ENCODE measurements at regions not wholly inside any gene's neighbourhood (a gene's known extent, or its start where the extent isn't known, plus 50 kb on each side); places are given as distances from the start of the nearest gene placed in this dataset.
"Not testable (repeated sequence)": the region's sequence is repeated elsewhere in the genome, so short reads cannot be mapped to it uniquely, and the experiment has no call there.

DNA sequence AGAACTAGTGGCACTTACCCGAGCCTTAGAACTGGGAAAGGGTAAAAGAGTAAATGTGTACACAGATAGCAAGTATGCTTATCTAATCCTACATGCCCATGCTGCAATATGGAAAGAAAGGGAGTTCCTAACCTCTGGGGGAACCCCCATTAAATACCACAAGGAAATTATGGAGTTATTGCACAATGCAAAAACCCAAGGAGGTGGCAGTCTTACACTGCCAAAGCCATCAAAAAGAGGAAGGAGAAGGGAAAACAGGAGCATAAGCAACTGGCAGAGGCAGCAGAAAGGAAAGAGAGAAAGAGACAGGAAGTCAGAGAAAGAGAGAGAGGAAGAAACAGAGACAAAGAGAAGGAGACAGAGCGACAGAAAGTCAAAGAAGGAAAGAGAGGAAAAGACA lies 876.9 kb downstream of the XPNPEP1 start:
- not testable (repeated sequence) for DNase-seq

DNA sequence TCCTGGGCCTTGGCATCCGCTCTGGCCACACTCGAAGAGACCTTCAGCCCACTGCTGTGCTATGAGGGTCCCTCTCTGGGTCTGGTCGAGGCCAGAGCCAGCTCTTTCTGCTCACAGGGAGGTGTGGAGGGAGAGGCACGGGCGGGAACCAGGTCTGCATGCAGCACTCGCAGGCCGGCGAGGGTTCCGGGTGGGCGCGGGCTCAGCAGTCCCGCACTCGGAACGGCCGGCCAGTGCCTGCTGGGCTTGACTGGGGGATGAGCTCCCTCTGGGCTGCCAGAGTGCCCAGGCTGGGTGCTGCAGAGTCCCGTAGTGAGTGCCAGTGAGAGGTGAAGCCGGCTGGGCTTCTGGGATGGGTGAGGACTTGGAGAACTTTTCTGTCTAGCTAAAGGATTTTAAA lies 882.7 kb downstream of the XPNPEP1 start:
- DNase-seq: no peak

DNA sequence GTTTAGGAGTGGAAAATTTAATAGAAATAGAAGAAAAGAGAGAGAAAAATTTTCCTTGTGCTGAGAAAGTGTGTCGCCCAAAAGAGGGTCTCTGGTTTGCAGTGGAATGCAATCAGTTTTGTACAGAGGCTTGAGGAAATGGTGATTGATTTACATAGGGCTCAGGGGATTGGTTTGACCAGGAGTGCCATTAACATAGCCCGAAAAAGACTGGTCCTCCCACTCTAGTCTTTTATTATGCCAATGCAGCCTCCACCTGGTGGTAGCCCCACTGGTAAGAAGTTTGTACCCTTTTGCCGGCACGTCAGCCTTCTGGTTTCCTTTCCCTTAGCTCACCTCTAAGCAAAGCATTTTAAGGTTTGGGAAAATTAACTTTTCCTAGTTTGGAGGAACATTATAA lies 885.3 kb downstream of the XPNPEP1 start:
- no peak for DNase-seq

DNA sequence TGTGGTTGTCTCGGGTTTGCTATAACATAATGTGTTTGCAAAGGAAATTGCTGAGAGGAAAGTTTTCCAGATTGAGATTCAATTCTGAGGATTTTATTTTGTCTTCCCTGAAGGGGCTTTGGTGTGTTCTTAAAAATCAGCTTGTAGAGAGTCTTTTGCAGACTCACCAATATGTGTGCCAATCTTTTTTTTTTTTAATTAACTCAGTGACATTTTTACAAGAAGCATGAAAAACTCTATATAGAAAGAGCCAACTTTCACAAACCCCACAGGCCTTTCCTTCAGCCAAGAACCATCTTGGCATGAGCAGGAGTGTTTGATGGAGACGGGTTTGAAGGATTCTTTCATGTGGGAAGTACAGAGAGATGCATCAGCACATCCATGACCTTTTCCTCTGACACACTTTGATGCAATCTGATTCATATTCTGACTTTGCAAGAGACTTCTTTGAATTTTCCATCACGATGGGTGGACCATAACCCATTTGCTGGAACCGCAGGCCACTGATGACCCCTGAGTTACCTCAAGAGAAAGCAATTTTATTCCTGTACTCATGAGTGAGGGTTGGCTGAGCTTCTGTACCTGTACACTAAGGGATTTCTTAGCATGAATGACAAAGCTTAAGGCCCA lies 892.6 kb downstream of the XPNPEP1 start:
- no peak for DNase-seq

DNA sequence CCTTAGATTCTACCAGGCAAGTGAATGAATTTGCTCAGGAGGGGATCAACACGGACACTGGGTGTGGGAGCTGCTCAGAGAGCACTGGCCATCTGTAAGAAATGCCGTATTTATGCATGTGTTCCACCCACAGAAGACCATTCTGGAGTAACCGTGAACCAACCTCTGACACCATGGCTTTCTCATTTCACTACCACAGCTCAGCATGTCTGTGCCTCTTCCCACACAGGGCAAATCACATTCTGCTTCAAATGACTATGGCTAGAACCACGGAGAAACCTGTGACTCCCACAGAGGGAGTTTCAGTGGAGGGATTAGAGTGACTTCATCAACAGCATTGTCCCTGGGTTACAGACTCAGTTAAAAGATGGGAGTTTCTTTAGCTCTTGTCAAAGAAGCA lies 893.4 kb downstream of the XPNPEP1 start:
- DNase-seq: no peak

DNA sequence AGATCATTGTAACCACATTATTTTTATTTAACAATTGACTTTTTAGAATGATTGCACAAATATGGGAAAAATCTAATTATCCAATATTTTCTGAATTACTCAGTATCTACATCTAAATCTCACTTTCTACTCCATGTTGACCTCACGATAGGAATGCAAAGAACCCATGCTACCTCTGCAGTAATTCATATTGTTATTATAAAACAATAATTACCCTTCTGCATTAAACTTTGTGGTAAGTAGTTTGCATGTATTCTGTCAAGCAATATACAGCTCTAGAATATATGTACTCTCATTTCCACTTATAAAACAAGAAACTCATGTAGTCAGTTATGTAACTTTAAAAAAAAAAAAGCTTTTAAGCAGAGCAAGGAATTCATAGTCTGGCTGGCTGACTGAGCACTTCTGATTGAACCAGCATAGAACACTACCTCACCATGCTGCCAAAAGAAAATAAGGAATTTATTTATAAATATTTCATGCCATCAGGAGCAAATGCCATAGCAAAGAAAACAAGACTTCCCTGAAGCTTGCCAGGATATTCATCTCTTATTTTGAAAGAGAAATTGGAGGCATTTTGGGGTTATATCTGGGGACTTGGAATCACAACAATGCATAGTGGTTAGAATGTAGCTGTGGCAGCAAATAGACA lies 895.7 kb downstream of the XPNPEP1 start:
- no peak for DNase-seq

DNA sequence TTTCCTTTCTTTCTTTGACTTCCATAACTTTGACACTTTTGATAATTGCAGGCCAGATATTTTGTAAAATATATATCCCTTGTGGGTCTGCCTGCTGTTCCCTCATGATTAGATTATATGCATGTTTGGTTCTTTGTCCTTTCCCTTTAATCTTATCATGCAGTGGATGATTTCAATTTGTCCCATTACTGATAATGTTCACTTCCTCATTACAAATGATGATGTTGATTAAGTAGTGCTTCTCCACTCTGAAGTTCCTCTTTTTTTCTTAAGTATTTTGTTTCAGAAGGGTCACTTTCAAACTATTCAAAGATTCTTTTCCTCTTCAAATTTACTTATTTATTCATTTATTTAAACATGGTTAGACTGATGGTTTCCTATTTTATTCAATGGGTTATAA lies 898.1 kb downstream of the XPNPEP1 start:
- DNase-seq: peak; percentile 47

DNA sequence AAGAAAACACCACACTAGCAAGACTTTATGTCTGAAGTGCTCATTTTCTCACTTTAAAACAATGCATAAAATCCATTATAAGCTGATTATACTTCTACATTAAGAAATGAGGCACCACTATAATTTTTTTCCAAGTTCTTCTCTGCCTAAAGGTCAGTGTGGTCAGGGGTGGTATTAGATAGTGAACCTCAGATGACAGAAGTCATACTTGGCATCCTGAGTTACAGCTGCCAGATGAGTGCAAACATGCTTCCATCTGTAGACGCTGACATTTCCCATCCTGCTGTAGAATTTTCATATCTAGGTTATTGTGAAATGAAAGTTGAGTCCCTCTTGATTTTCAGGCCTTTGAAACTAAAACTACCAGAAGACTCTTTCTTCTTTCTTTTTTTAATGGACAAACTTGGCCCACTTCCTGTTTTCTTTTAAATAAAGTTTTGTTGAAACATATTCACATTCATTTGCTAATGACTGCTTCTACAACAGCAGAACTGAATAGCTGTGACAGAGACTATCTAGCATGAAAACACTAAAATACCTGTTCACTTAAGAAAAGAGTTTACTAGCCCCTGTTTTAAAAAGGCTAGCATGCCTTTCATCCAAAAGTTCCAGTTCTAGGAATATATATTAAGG lies 900.8 kb downstream of the XPNPEP1 start:
- no peak for DNase-seq

DNA sequence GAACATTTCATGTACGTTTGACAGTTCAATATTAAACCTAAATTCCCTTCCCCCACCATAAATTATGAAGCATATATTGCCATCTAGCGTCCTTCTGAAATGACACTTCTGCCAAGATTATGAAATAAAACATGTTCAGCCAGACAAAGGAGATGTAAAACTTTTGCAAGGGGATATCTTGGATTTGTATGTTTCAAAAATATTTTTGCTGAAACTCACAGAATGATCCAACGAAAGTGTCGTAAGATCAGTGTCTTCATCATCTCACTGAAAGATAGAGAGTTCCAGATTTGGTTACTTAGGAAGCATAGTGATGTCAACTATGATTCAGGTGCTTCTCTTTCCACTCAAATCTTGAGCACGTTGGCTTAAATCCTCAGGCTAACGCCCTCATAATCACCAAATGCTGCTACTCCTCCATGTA lies 904.3 kb downstream of the XPNPEP1 start:
- DNase-seq: no peak

DNA sequence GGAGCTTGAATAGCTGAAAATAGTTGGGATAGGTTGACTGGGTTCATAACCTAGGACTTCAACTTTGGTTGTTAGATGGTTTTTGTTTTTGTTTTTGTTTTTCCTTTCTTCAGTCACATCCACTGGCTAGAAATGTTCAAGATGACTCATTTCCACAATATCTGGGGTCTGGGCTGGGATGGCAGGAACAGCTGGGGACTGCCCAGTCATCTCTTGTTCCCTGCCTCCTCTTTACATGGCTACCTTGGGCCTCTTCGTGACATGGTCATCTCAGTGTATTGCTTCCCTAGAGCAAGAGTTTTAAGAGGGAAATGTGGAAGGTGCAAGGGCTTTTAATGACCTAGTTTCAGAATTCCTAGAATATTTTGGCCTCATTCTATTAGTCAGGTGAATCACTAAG lies 915.8 kb downstream of the XPNPEP1 start:
- DNase-seq: no peak

DNA sequence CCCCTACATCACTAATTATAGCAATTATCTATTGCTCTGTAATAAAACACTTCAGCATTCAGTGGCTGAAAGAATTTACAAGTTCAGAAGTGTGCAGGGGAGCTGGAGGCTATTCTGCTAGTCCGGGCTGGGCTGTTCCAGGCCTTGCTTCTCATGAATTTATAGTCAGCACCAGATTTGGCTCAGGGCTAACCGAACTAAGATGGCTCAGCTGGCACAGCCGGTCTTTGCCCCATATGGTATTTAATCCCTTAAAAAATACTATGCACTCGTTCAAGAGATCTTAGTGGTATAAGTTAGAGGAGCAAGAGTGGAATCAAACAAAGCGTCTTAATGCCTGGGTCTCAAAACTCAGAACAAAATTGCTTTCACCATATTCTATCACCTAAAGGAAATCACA lies 932.9 kb downstream of the XPNPEP1 start:
- DNase-seq: no peak

DNA sequence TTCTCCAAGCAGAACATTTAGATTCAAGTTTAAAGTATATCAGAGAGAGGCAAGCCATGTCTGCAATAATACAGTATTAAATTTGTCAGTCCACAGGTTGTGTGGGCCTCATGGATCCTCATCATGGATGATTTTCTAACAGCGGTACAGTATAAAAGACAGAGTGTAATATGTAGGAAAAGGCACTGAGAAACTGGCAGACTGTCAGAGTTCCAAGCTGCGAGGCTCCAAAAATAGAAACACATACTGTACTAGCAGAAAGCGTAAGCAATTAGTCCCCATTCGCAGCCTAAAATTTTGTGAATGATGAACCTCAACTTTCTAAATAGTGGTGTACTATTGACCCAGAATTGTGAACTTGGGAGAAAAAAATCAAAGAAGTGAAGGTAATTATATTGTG lies 933.3 kb downstream of the XPNPEP1 start:
- no peak for DNase-seq

DNA sequence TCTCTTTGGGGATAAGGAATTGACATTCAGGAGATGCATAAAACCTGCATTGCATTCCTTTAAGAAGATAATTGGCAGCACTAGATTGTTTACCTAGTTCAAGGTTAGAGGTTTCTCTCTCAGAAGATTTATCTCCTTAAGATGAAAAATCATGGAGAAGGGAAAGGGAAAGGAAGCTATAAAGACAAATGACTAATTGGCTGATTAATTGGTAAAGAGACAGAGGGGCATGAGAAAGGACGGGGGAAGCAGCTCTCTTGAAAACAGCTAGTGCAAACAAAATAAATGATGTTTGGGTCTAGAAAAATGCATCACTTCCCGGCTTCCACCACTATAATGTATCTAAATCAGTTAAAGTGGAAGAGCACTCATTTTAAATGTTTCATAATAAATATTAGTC lies 941.2 kb downstream of the XPNPEP1 start:
- DNase-seq: no peak

DNA sequence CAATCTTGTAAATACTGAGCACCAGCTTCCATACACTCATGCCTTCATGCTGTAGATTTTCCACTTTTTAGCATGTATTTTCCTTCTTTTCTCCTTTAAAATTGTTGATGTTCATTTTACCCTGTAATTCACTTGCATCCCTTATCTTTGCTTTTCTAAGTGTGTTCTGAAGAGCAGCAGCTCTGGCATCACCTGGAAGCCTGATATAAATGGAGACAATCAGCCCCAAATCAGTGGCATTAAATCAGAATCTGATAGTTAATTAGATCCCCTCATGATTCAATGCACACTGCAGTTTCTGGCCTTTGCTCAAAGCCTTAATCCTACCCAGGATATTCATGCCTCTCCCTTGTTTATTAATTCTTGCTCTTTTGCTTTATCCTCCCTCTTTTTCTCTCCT lies 942.4 kb downstream of the XPNPEP1 start:
- DNase-seq: no peak

DNA sequence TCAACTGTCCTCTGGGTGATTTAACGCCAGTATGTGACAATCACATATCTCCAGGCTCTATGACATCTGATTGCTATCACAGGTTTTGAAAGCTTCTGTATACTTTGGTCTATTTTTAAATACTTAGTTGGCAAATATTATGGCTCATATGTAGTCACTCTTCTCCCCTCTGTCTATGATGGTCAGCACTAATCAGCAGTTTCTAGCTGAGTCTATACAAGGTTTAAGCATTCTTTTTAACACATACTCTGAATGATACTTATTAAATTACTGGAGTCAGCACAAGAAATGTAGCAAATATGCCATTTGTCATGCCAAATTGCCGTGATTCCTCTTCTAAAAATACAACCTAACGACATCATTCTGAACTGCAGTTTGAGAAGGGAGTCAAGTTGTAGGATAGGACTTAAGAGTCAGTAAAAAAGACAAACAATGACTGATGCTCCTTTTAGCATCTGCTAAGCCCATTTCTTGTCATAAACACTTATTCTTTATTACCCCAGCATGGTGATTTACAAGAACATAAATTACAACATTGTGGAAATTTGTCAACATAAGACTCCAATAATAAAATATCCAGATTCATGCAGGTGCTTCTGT lies 947.8 kb downstream of the XPNPEP1 start:
- DNase-seq: no peak

DNA sequence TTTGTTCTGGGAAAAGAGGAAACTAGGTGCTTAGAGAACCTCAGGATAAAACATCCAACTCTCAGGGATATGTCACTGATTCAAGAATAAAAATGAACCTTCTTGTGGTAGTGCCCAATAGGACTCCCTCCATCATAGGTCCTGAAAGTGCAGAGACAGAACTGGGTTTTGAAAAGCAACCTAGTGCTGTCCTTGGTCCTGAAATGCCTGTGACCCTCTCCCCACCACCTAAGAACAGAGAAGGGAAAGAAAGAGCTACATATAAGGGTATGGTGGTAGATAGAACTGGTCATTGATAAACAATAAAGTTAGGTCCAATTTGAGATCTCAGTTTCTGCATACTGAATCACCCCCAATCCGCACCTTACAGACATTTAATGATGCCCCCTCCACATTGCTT lies 953.3 kb downstream of the XPNPEP1 start:
- DNase-seq: peak; percentile 12

DNA sequence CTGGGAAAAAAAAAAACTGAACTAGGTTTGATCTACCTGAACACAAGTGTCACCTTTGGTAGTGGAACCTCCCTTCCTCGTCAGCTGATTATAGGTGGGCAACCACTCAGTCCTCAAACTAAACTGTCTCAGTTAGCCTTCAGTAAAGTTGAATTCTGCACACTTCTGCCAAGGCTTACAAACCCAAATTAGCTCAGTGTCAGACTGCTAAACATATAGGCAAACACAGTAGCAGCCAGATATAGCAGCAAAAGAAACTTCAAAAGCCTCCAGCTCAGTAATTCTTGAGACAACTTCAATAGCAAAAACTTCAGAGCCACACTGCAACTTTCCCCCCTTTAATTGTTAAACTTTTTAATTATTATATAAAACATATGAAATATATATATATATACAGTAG lies 956.9 kb downstream of the XPNPEP1 start:
- no peak for DNase-seq

DNA sequence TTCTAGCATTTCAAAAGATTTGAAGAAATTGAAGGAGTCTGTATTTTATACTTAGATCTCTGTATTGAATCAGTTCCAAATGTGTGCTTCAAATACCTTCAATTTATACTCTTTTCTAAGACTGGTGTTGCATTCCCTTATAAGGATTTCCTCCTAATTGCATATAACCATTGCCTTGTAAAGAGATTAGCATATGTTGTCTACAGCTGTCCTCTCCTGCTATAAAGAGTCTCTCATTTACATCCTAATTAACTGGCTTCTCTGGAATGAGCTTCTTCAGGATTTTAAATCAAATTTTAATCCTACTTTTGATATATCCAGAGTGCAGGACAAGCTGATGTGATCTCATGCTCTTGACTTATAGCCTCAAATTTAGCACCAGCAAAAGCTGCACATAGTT lies 957.3 kb downstream of the XPNPEP1 start:
- DNase-seq: no peak

DNA sequence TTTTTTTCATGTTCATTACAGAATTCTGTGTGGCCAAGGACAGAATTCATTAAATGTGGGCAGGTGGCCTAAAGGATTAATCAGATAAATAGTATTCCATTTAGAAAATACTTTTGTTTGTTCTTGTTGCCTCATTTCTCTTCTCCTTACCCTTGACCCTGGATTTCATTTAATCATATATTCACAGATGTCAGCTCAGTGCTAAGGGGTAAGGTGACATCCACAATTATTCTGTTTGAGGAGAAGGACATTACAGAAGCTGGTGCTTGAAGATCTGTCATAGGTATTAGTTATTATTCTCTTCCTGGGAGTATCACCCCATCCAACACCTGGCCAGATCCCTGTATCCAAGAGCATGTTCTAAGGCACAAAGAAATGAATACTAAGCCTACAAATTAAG lies 961.1 kb downstream of the XPNPEP1 start:
- no peak for DNase-seq

DNA sequence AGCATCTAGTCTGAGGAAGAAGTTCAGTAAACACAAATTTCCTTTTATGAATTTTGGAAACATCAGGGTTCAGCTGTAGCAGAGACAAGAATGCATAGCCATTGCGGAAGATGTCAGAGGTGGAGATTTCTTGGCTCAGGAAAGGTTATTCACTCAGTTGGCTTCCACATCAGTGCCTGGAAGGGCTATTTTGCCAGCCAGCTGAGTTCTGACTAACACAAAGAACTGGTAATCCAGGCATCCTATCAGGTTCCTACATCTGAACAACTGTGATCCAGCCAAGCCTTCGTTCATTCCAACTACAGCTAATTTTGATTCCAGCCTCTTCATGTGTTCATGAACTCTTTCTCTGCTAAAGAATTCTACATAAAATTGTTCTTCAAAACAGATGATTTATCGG lies 965.6 kb downstream of the XPNPEP1 start:
- no peak for DNase-seq

DNA sequence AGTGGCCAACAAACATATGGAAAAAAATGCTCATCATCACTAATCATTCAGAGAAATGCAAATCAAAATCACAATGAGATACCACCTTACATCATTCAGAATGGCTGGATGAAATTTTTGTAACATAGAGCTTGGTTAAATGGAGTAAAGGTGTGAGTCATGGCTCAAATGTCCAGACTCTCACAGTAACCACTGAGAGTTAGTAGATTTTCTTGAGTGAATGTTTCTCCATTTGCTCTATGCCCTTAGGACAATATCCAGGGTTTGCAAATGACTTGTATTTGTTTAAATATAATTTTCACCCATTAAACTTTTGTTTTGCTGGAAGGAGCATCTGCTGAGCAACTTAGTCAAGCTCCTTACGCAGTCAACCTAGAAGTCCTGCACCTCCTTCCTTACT lies 967.2 kb downstream of the XPNPEP1 start:
- no peak for DNase-seq

DNA sequence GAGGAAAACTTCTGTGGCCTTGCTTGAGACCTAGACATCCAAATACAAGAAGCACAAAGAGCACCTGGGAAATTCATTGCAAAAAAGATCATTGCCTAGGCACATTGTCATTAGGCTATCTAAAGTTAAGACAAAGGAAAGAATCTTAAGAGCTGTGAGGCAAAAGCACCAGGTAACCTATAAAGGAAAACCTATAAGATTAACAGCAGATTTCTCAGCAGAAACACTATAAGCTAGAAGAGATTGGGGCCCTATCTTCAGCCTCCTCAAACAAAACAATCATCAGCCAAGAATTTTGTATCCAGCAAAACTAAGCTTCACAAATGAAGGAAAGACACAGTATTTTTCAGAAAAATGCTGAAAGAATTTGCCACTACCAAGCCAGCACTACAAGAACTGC lies 1003.3 kb downstream of the XPNPEP1 start:
- DNase-seq: not testable (repeated sequence)

DNA sequence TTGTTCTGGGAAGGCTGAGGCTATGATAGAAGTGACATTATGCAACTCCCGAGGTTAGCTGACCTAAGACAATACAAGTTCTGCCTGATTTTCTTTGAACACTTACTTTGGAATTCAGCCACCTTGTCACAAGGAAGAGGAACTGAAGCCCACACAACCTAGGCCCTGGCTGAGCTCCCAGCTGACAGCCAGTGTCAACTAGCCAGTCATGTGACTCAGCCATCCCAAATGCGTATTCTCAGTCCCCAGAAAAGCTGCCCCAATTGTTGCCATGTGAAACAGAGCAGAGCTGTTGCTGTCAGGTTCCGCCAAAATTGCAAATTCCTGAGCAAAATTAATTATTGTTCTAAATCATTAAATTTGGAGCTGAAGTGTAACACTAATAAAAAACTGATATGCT lies 1010.0 kb downstream of the XPNPEP1 start:
- no peak for DNase-seq

DNA sequence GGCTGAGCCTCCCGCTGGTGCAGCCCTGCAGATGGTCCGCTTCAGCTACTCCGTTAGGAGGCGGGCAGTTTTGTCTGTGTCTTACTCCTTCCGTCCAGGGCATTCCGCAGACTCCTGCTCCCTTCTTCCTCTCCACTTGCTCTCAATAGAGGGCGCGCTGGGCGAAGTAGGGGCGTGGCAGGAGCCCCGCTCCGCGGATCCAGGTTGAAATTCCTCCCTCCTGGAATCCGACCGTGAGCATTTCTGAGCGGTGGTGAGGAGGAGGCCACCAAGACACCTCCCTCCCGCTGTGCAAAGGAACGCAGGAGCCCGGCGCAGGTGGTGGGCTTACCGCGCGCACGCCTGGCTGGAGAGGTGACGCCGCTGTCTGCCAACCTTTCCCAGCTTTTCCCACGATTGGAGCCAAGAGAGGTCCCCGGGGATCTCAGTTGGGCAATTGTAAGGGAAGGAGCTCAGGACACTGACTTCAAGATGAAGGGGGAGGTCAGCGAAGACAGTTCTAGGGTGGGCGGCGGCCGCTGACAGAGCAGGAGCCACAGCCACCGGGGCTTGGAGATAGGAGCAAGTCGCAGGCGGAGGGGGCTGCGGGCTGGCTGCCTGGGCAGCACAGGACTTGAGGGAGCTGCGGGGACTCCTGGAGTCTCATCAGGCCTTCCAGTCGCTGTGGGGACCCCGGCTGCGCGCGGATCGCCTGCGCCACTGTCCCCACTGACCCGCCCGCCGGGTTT lies 1011.3 kb downstream of the XPNPEP1 start:
- DNase-seq: peak; percentile 16
